ENCODE measurements at regions not wholly inside any gene's neighbourhood (a gene's known extent, or its start where the extent isn't known, plus 50 kb on each side); places are given as distances from the start of the nearest gene placed in this dataset.

DNA sequence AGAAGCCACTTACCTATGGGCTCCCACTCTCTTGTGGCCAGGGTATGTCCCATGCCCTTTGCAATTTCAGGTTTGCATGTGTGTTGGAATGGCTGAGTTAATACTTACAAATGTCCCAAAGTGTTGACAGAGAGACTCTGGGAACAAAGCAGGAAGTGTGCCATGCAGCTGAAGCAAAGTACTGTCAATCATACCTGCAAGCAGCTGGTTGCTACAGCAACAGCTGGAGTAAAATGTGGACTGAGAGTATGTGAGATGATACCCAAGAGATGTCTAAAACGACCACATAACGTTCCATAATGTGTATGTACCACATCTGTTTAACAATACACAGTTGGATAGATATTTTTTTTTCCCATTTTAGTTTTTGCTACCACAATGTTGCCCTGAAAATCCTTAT, 82.8 kb upstream of the CAMK2D start:
- no peak for TF ChIP-seq EZH2 (IDR thresholded peaks at IDR 0.05; ENCODE audit: insufficient read depth, poor library complexity, severe bottlenecking)
- TF ChIP-seq EZH2phosphoT487 (IDR thresholded peaks at IDR 0.05; ENCODE audit: insufficient read depth, low read depth) = no peak

Data from GM23248 (cell line).